HG03571 (cell line): ENCODE measurements at regions not wholly inside any gene's neighbourhood (a gene's known extent, or its start where the extent isn't known, plus 50 kb on each side); places are given as distances from the start of the nearest gene placed in this dataset.

Experiments used
- ATAC-seq: cut with Tn5 transposase; IDR thresholded peaks from one replicate; pipeline ENCODE4 v1.9.1; 2021; ENCODE audit not compliant: unreplicated experiment

DNA sequence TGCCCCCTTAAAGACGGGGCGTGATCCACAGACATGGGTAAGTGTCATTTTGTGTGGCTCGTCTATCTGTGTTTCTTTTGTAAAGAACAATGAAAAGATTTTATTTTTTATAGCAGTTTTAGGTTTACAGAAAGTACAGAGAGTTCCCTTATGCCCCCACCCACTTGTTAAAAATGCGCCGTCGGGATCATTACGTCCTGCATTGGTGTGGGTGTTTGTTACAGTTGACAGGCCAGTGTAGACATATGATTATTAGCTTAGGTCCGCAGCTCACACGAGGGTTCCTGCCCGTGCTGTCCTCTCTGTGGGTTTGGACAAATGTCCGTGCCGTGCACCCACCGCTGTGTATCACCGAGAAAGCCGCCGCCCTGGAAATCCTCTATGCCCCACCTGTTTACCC is 50.5 kb downstream of the RGS12 start:
- no peak for ATAC-seq

DNA sequence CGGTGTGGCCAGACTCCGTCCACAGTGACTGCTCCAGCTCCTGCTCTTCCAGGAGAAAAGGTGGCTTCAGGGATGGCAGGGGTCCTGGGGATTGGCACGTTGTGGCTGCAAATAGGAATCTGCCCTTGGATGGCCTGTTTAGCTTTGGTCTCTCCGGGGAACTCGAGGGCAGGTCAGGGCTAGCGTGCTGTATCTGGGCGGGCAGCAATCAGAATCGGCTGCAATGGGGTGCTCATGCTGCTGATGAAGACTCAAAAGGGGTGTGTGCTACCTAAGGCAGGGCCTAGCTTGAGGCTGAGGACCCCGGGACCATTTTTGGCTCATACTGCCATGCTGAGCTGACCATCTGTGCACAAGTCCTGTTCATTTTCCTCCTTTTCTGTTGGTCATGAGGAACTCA is 51.3 kb downstream of the RGS12 start:
- ATAC-seq, result no peak

GRCh38 chr4:3344596-3344995 is 51.8 kb downstream of the RGS12 start:
- ATAC-seq, result no peak

- no peak for ATAC-seq
These were observed 52.6 kb downstream of the RGS12 start for GRCh38 chr4:3345384-3345783.

DNA sequence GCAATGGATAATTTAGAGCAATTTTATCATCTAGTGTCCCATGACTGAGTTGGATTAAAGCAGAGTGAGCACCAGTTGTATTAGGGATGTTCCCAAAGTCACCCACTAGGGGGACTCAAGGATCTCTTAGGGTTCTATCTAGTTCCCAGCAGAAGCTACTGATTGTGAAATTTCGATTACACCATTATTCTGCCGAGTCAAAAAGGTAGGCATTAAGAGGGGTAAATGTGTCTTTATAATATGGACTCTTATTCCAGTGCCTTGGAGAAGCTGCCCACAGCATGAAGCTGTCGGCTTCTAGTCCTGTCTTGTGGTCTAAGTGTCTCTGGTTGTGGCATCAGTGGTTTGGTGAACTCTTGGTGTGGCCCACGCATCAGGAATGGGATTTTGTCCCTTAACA is 53.3 kb downstream of the RGS12 start:
- ATAC-seq, result no peak

DNA sequence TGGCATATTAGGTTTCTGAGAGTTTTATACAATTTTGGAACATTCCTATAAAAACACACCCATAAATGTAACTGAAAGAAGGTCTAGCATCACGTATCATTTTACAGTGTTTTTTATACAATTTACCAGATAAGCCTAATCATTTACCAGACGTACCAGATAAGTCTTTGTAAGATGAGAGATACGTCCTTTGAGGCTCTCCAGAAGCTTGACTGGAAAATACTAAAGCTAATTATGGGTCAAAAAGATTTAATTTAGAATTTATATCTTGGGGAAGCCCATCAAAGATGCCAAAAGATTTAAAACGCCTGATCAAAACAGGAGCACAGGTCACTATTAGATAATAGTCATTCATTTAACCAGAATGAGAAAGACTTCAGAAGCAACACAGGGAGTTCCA is 55.0 kb downstream of the RGS12 start:
- no peak for ATAC-seq

DNA sequence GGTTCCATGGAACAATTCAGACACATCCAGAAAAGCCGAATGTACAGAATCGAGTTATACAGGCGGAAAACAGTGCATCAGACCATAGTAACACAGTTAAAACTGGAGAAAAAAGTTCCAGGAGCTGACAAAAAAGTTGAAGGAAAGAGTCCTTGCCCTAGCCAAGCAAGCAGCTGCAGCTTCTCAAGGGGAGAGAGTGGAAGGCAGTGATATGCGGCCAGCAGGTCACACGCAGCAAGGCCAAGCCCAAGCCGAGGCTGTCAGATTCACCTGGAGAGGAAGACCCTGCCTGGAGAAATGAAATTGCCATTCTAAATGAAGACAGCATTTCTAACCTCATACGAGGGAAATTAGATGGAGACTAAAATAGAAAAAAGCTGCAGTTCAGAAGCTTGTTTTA is 55.8 kb downstream of the RGS12 start:
- ATAC-seq, result no peak

DNA sequence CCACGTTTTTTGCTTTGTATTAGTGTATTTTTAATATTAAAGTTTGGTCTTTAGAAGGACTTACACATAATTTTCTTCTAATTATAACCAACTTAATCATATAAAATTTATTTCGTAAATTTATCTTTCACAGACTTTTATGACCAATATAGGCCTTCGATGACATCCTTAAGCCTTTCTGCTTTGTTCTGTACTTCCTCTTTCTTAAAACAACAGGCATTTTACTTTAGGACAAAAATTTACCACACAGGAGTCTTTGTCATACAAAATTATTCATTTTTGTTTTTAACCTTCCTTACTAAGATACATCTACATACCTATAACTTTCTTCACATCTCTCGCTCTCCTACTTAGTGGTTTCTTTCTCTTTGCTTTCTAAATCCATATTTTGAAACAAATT is 56.3 kb downstream of the RGS12 start:
- ATAC-seq, result no peak

DNA sequence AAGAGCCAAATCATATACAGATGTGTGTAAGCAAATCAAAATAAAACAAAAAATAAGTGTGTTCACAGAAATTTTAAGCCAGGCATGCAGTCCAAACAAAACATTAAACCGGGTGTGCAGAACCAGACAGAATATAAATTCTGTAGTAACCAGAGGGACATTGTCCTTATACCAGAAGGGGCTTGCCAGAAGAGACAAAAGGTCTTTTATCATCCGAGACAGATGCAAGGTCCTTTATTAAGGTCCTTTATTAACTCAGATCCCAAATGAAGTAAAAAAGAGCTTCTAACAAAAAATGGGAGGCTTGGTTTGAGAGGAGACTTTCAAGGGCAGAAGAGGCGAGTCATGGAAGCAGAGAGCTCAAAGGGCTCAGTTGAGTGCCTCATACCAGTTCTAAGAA is 59.2 kb downstream of the RGS12 start:
- ATAC-seq, result no peak

- no peak for ATAC-seq
These were observed 59.7 kb downstream of the RGS12 start for GRCh38 chr4:3352505-3352904.

GRCh38 chr4:3352941-3353594 is 60.2 kb downstream of the RGS12 start:
- ATAC-seq, result no peak

GRCh38 chr4:3353752-3354454 is 61.1 kb downstream of the RGS12 start:
- ATAC-seq, result no peak

DNA sequence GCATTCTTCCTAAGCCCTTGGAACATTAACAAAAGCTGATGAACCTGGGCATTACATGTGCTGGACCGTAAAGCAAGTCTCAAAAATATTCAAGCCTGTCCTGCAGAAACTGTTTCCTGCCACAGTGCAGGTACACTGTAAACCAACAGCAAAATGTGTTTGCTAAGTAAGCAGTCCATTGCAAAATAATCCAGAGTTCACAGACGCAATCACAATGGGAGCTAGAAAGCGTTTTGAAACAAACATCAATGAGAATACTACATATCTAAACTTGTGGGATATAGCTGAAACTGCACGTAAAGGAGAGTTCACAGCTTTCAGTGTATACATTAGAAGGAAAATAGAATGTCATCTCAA is 61.6 kb downstream of the RGS12 start:
- ATAC-seq, result no peak

DNA sequence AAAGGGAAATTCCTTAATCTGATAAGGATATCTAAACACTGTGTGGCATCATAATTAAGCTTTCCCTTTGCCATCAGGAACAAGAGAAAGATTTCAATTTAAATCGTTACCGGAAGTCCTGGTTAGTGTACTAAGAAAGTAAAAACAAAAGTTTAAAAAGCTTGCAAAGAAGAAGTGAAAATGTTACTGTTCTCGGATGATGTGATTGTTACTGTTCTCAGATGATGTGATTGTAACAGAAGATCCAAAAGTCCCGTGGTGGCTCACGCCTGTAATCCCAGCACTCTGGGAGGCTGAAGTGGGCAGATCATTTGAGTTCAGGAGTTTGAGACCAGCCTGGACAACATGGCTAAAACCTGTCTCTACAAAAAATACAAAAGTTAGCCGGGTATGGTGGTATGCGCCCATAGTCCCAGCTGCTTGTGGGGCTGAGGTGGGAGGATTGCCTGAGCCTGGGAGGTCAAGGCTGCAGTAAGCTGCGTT is 62.5 kb downstream of the RGS12 start:
- ATAC-seq, result peak; percentile 92

DNA sequence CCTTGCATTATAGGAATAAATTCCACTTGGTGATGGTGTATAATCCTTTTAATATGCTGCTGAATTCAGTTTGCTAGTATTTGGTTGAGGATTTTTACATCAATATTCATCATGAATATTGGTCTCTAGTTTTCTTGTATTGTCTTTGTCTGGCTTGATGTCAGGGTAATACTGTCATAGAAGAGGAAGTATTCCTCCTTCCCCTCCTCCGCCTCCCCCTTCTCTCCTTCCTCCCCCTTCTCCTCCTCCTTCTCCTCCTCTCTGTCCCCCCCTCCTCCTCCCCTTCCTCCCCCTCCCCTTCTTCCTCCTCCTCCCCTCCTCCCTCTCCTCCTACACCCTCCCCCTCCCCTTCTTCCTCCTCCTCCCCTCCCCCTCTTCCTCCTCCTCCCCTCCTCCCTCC is 65.8 kb downstream of the RGS12 start:
- ATAC-seq, result no peak

- ATAC-seq, result no peak
These were observed 68.0 kb downstream of the RGS12 start for GRCh38 chr4:3360777-3361176.

- no peak for ATAC-seq
These were observed 68.6 kb downstream of the RGS12 start for GRCh38 chr4:3361406-3361805.

DNA sequence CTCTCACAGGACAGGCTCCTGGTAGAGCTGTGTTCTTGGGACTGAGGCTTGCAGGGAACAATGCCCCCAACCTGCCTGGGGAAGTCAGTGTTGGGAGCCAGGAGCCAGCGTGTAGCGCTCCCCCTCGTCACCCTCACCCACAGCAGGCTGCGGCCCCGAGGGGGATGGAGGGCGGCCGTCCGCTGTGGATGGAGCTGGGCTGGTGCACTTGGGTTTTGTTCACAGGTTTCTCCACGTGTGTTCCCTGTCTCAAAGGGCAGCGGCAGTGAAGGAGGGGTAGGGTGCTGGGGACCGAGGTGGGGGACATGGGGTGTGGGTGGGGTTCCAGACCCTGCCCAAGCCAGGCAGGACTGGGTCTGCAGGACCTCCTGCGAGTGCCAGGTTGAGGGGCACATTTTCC is 69.1 kb downstream of the RGS12 start:
- ATAC-seq, result no peak

DNA sequence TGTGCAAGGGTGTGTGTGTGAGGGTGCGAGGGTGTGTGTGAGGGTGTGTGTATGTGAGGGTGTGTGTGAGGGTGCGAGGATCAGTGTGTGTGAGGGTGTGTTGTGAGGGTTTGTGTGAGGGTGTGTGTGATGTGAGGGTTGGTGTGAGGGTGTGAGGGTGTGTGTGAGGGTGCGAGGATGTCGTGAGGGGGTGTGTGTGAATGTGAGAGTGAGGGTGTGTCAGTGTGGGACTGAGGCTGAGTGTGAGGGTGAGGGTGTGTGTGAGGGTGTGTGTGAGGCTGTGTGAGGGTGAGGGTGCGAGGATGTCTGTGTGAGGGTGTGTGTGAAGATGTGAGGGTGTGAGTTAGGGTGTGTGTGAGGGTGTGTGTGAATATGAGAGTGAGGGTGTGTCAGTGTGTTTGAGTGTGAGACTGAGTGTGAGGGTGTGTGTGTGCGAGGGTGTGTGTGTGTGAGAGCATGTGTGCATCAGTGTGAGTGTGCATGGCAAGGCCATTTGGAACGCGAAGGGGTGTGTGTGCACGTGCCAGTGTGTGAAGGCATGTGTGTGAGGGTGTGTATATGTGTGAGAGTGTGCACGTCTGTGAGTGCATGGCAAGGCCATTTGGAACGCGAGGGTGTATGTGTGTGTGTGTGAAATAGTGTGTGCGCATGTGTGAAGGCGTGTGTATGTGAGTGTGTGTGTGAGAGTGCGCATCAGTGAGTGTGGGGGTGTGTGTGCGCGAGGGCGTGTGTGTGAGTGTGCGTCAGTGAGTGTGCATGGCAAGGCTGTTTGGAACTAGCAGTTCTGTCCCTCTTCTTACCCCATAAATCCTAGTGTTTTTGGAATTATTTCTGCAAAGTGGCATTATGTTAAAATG is 69.8 kb downstream of the RGS12 start:
- no peak for ATAC-seq

DNA sequence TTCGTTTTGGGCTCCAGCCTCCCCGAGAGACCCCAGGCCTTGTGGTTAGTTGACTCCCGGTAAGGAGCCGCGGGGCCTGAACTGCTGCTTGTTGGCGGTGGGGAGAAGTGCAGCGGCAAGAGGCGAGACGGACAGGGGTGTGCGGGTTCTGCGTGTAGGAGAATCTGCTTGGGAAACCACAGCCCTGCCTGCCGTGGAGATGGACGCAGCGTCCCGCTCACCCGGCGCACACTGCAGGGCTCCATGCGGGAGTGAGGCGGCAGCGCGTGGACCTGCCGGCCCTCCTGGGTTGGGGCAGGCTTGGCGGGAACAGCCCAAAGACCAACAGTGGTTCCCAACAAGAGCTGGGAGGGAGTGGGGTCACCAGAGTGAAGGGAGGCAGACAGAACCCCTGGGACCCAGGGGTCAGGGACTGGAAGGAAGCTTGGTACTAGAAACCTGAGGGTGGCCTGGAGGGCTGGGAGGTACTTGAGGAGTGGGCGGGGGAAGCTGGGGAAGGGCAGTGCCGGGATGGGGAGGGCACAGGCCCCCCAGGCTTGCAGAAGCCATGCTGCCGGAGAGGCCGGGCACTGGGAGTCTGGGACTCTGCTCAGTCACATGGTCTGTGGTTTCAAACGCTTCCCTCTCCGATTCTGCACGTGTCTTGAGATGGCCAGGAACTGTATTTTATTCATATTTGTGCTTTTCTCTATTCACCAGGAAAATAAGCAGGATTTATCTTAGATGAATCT is 70.8 kb downstream of the RGS12 start:
- ATAC-seq, result no peak

- ATAC-seq, result no peak
These were observed 71.4 kb downstream of the RGS12 start for GRCh38 chr4:3364199-3364598.
